ENCODE measurements at regions not wholly inside any gene's neighbourhood (a gene's known extent, or its start where the extent isn't known, plus 50 kb on each side); places are given as distances from the start of the nearest gene placed in this dataset.

DNA sequence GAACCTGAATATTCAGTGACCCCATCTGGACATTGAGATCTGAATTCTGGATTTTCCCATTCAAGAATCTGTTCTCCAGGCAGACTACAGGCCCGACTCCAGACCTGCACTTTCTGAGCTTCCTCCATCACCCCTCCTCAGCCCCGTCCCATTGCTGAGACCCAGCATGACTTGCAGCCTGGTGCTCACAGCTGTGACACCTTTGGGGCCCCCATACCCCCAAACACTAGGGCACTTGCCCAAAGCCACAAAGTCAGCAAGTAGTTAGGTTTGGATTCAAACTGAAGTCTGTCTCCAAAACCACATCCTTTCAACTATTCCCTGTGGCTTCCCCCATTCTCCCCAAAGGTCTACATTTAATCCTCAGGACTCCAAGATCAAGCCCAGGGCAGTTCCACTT, 128.2 kb upstream of the ZBED5 start:
- ATAC-seq (no peak), DNase-seq (ENCODE audit: low read depth, low spot score) (no peak)
- no peaks in the 10 kb centered on the region for H3K79me2 ChIP-seq (ENCODE audit: insufficient read depth, low read length)
- intact Hi-C loops (cut with micrococcal nuclease), result no loop called here
- H3K36me3 ChIP-seq (ENCODE audit: control insufficient read depth in 1 of 2, insufficient read depth in 2 of 2, low read length in 2 of 2), result no peaks in the 10 kb centered on the region
- ChIA-PET POLR2A (no interaction called here), RAD21 (ENCODE audit: low non-redundant PET in 1 of 2, low total read pairs in 2 of 2, uncharacterized antibody in 2 of 2, unreplicated experiment in 2 of 2) (no interaction called here), CTCF (no interaction called here)
- no peak overlapping the region for H3K4me2 ChIP-seq (ENCODE audit: low read length)
- TF ChIP-seq, protein P1, sequence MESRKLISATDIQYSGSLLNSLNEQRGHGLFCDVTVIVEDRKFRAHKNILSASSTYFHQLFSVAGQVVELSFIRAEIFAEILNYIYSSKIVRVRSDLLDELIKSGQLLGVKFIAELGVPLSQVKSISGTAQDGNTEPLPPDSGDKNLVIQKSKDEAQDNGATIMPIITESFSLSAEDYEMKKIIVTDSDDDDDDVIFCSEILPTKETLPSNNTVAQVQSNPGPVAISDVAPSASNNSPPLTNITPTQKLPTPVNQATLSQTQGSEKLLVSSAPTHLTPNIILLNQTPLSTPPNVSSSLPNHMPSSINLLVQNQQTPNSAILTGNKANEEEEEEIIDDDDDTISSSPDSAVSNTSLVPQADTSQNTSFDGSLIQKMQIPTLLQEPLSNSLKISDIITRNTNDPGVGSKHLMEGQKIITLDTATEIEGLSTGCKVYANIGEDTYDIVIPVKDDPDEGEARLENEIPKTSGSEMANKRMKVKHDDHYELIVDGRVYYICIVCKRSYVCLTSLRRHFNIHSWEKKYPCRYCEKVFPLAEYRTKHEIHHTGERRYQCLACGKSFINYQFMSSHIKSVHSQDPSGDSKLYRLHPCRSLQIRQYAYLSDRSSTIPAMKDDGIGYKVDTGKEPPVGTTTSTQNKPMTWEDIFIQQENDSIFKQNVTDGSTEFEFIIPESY (IDR thresholded peaks at IDR 0.05; ENCODE audit: extremely low read depth, insufficient replicate concordance, low read length), result no peak
- TF ChIP-seq CBX3 (IDR thresholded peaks at IDR 0.05; ENCODE audit: low read depth) (no peak), EZH2phosphoT487 (IDR thresholded peaks at IDR 0.05; ENCODE audit: borderline replicate concordance) (no peak), SP1 (IDR thresholded peaks at IDR 0.05; ENCODE audit: low read depth) (no peak), JUND (IDR thresholded peaks at IDR 0.05) (no peak), FOSL1 (IDR thresholded peaks at IDR 0.05; ENCODE audit: low read depth) (no peak), ZFX (IDR thresholded peaks at IDR 0.05) (no peak), ELF1 (IDR thresholded peaks at IDR 0.05; ENCODE audit: borderline replicate concordance, low read depth) (no peak), ZNF274 (IDR thresholded peaks at IDR 0.05; ENCODE audit: low read depth, low read length) (no peak), CEBPB (IDR thresholded peaks at IDR 0.05; ENCODE audit: low read depth) (no peak), POLR2AphosphoS5 (IDR thresholded peaks at IDR 0.05; ENCODE audit: low read depth, low read length) (no peak), EZH2 (IDR thresholded peaks at IDR 0.05) (no peak), TCF7L2 (IDR thresholded peaks at IDR 0.05; ENCODE audit: borderline replicate concordance, extremely low read depth, insufficient read depth, insufficient read length) (no peak)
- TF ChIP-seq, protein P2, sequence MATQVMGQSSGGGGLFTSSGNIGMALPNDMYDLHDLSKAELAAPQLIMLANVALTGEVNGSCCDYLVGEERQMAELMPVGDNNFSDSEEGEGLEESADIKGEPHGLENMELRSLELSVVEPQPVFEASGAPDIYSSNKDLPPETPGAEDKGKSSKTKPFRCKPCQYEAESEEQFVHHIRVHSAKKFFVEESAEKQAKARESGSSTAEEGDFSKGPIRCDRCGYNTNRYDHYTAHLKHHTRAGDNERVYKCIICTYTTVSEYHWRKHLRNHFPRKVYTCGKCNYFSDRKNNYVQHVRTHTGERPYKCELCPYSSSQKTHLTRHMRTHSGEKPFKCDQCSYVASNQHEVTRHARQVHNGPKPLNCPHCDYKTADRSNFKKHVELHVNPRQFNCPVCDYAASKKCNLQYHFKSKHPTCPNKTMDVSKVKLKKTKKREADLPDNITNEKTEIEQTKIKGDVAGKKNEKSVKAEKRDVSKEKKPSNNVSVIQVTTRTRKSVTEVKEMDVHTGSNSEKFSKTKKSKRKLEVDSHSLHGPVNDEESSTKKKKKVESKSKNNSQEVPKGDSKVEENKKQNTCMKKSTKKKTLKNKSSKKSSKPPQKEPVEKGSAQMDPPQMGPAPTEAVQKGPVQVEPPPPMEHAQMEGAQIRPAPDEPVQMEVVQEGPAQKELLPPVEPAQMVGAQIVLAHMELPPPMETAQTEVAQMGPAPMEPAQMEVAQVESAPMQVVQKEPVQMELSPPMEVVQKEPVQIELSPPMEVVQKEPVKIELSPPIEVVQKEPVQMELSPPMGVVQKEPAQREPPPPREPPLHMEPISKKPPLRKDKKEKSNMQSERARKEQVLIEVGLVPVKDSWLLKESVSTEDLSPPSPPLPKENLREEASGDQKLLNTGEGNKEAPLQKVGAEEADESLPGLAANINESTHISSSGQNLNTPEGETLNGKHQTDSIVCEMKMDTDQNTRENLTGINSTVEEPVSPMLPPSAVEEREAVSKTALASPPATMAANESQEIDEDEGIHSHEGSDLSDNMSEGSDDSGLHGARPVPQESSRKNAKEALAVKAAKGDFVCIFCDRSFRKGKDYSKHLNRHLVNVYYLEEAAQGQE (IDR thresholded peaks at IDR 0.05; ENCODE audit: low read depth), result no peak
- no peaks in the 10 kb centered on the region for H4K20me1 ChIP-seq (ENCODE audit: insufficient read depth)
- no peak overlapping the region for H2AFZ ChIP-seq (ENCODE audit: low read depth, low read length, poor library complexity, severe bottlenecking)
- peaks cover 0 to 19% of the 10 kb centered on the region in 2 experiments; a peak in 2 of 4 replicates for H3K4me1 ChIP-seq (ENCODE audit: control insufficient read depth in 1 of 2, insufficient read depth in 2 of 2, low read length in 2 of 2)
- no peaks in the 10 kb centered on the region for H3K9me2 ChIP-seq (ENCODE audit: insufficient read depth)
- no peaks in the 10 kb centered on the region for H3K27me3 ChIP-seq (ENCODE audit: insufficient read depth, low read length)
- BruUV-seq (replicated peaks), result no TSS peak
- H3K4me3 ChIP-seq (replicated peaks in 1 of 2; ENCODE audit: low read depth in 1 of 2, low read length in 2 of 2), result no peak overlapping the region
- no peak overlapping the region for H3K27ac ChIP-seq (ENCODE audit: low read depth, low read length)
- no peaks in the 10 kb centered on the region for H3K9me3 ChIP-seq (ENCODE audit: control insufficient read depth in 1 of 2, insufficient read depth in 1 of 2, low read depth in 1 of 2, low read length in 2 of 2)
- H3K9ac ChIP-seq (ENCODE audit: low read length), result no peak overlapping the region

Data from HCT116 (cell line).